H1 (cell line): ENCODE measurements at regions not wholly inside any gene's neighbourhood (a gene's known extent, or its start where the extent isn't known, plus 50 kb on each side); places are given as distances from the start of the nearest gene placed in this dataset.

Source experiments
- BCL11A ChIP-seq, 2 experiments: IDR thresholded peaks; one replicate each; pipeline ENCODE4 v1.6.1; 2011; ENCODE audit warnings: low read depth in 2 of 2, low read length in 2 of 2, mild to moderate bottlenecking in 2 of 2
- KDM1A ChIP-seq: fragments of 200-600, 300-600 bp; sonication (generic); IDR thresholded peaks from 2 replicates; pipeline ENCODE4 v1.7.1; 2016; ENCODE audit warnings: mild to moderate bottlenecking, low read length, borderline replicate concordance
- SIN3A ChIP-seq, 2 experiments: IDR thresholded peaks in 1 of 2; conservative IDR thresholded peaks in 1 of 2; 2 replicates each; pipeline ENCODE4 v1.6.1; 2011 to 2012; ENCODE audit warnings: low read length in 2 of 2, improper control_type of control experiment in 1 of 2, low read depth in 1 of 2, mild to moderate bottlenecking in 1 of 2
- TF ChIP-seq, protein P1 (sequence below): fragments of 300-600 bp; sonication (generic); IDR thresholded peaks from 2 replicates; pipeline ENCODE4 v1.7.1; 2012; ENCODE audit warnings: low read length, moderate library complexity, mild to moderate bottlenecking, inconsistent platforms; ENCODE audit not compliant: insufficient replicate concordance

DNA sequence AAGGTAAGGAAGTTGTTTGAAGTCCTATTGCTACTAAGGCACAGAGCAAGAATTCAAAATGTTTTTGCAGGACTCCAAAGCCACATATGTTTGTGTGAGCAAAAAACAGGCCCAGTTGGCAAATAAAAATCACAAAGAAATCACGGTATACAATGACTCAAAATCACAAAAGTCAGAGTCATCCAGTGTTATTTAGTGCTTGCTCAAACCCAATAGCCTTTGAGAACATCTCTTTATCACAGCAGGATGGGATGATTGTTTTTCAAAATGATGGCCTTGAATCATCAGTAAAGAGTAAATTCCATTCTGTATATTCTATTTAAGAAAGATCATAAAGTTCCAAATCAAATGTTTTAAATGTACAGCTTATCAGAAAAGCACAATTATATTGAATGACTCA is 693.9 kb downstream of the REEP3 start (continued):
- TF ChIP-seq, protein P1, sequence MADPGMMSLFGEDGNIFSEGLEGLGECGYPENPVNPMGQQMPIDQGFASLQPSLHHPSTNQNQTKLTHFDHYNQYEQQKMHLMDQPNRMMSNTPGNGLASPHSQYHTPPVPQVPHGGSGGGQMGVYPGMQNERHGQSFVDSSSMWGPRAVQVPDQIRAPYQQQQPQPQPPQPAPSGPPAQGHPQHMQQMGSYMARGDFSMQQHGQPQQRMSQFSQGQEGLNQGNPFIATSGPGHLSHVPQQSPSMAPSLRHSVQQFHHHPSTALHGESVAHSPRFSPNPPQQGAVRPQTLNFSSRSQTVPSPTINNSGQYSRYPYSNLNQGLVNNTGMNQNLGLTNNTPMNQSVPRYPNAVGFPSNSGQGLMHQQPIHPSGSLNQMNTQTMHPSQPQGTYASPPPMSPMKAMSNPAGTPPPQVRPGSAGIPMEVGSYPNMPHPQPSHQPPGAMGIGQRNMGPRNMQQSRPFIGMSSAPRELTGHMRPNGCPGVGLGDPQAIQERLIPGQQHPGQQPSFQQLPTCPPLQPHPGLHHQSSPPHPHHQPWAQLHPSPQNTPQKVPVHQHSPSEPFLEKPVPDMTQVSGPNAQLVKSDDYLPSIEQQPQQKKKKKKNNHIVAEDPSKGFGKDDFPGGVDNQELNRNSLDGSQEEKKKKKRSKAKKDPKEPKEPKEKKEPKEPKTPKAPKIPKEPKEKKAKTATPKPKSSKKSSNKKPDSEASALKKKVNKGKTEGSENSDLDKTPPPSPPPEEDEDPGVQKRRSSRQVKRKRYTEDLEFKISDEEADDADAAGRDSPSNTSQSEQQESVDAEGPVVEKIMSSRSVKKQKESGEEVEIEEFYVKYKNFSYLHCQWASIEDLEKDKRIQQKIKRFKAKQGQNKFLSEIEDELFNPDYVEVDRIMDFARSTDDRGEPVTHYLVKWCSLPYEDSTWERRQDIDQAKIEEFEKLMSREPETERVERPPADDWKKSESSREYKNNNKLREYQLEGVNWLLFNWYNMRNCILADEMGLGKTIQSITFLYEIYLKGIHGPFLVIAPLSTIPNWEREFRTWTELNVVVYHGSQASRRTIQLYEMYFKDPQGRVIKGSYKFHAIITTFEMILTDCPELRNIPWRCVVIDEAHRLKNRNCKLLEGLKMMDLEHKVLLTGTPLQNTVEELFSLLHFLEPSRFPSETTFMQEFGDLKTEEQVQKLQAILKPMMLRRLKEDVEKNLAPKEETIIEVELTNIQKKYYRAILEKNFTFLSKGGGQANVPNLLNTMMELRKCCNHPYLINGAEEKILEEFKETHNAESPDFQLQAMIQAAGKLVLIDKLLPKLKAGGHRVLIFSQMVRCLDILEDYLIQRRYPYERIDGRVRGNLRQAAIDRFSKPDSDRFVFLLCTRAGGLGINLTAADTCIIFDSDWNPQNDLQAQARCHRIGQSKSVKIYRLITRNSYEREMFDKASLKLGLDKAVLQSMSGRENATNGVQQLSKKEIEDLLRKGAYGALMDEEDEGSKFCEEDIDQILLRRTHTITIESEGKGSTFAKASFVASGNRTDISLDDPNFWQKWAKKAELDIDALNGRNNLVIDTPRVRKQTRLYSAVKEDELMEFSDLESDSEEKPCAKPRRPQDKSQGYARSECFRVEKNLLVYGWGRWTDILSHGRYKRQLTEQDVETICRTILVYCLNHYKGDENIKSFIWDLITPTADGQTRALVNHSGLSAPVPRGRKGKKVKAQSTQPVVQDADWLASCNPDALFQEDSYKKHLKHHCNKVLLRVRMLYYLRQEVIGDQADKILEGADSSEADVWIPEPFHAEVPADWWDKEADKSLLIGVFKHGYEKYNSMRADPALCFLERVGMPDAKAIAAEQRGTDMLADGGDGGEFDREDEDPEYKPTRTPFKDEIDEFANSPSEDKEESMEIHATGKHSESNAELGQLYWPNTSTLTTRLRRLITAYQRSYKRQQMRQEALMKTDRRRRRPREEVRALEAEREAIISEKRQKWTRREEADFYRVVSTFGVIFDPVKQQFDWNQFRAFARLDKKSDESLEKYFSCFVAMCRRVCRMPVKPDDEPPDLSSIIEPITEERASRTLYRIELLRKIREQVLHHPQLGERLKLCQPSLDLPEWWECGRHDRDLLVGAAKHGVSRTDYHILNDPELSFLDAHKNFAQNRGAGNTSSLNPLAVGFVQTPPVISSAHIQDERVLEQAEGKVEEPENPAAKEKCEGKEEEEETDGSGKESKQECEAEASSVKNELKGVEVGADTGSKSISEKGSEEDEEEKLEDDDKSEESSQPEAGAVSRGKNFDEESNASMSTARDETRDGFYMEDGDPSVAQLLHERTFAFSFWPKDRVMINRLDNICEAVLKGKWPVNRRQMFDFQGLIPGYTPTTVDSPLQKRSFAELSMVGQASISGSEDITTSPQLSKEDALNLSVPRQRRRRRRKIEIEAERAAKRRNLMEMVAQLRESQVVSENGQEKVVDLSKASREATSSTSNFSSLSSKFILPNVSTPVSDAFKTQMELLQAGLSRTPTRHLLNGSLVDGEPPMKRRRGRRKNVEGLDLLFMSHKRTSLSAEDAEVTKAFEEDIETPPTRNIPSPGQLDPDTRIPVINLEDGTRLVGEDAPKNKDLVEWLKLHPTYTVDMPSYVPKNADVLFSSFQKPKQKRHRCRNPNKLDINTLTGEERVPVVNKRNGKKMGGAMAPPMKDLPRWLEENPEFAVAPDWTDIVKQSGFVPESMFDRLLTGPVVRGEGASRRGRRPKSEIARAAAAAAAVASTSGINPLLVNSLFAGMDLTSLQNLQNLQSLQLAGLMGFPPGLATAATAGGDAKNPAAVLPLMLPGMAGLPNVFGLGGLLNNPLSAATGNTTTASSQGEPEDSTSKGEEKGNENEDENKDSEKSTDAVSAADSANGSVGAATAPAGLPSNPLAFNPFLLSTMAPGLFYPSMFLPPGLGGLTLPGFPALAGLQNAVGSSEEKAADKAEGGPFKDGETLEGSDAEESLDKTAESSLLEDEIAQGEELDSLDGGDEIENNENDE: no peak
- no peak for TF ChIP-seq KDM1A
- no peak for TF ChIP-seq BCL11A (IDR thresholded peaks at IDR 0.05; ENCODE audit: low read depth in 2 of 2, low read length in 2 of 2)
- TF ChIP-seq SIN3A (conservative IDR thresholded peaks at IDR 0.05 in 1 of 2, IDR thresholded peaks at IDR 0.05 in 1 of 2; ENCODE audit: low read depth in 1 of 2, low read length in 2 of 2): no peak
